ENCODE measurements at regions not wholly inside any gene's neighbourhood (a gene's known extent, or its start where the extent isn't known, plus 50 kb on each side); places are given as distances from the start of the nearest gene placed in this dataset.

DNA sequence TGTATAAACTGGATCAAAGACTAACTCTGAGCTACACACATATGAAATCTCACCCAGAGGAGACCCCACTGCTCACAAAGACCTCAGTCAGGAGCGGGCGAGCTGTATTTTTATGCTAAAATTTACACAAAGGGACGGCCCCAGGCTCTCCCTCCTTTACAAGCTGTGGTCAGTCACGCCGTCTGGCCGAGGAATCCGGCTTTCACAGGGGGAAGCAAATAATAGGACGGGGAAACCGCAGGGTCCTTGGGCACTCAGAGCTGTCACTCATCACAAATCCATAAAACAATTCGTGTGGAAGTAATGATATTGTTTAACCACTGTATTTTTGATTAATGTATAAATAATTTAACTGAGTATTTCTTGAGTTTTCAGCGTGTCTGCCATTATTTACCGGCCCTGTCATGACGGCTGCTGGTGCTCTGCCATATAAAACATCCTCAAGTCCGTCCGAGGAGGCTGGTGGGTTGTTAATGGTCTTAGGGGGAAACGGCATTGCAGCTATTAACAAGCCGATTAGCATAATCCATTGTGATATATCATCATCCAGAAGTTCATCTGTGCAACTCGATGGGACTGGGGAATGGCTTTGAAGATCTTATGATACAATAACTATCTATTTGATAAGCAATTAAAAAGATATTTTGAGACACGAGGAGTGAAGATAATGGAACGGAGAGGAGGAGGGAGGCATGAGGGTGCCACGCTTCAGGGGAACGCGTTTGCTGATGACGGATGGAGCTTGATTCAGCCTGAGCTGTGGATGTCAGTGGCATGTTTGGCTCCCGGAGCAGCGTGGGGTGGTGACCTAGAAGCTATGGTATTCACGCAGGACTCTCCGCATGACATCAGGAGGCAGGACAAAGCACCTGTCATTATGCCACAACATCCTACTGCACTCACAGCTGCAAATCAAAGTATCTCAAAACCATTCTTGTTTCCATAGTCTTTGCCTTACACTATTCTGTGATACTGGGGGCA is 150.9 kb downstream of the SHOX start:
- no peak overlapping the region for H3K4me3 ChIP-seq (ENCODE audit: low read depth, low read length)
- in situ Hi-C loops (cut with HindIII; ENCODE audit: low sequenced_read_pairs) = no loop called here
- DNase-seq (ENCODE audit: low read depth, low spot score) = no peak
- TF ChIP-seq, protein P1, sequence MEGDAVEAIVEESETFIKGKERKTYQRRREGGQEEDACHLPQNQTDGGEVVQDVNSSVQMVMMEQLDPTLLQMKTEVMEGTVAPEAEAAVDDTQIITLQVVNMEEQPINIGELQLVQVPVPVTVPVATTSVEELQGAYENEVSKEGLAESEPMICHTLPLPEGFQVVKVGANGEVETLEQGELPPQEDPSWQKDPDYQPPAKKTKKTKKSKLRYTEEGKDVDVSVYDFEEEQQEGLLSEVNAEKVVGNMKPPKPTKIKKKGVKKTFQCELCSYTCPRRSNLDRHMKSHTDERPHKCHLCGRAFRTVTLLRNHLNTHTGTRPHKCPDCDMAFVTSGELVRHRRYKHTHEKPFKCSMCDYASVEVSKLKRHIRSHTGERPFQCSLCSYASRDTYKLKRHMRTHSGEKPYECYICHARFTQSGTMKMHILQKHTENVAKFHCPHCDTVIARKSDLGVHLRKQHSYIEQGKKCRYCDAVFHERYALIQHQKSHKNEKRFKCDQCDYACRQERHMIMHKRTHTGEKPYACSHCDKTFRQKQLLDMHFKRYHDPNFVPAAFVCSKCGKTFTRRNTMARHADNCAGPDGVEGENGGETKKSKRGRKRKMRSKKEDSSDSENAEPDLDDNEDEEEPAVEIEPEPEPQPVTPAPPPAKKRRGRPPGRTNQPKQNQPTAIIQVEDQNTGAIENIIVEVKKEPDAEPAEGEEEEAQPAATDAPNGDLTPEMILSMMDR (IDR thresholded peaks at IDR 0.05; ENCODE audit: low read depth, low read length) = no peak

DNA sequence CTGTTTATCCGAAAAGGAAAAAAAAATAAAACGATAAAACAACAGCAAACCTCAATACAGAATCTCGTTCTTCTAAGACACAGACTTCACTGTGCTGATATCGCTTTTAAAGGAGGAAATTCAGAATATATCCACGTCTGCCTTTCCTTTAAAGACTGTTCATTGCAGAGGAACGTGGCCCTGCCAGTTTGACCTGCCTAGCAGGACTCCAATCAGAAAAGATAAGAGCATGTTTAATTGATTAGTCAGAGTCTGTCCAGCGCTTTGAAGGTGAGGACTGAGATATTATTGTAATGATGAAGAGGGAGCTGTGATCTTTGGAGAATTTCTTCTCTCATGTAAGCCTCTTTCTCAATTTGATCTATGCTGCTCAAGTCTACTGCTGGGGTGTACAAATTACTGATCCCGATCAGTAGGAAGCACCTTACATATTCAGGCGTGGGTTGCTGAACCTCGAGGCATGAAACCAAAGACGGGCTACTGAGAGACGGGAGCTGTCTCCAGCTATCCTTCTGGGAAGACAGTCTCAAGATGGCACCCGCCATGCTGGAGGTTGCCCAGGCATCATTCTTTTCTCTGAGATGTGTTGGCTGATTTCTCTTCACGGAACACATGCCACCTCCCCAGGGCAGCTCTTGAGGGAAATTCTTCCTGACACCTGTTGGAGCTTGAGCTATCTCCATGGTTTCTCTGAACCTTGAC is 146.1 kb downstream of the SHOX start:
- DNase-seq (ENCODE audit: low read depth, low spot score) = no peak
- TF ChIP-seq, protein P1 (IDR thresholded peaks at IDR 0.05; ENCODE audit: low read depth, low read length) = no peak
- in situ Hi-C loops (cut with HindIII; ENCODE audit: low sequenced_read_pairs) = no loop called here
- H3K4me3 ChIP-seq (ENCODE audit: low read depth, low read length) = no peak overlapping the region

DNA sequence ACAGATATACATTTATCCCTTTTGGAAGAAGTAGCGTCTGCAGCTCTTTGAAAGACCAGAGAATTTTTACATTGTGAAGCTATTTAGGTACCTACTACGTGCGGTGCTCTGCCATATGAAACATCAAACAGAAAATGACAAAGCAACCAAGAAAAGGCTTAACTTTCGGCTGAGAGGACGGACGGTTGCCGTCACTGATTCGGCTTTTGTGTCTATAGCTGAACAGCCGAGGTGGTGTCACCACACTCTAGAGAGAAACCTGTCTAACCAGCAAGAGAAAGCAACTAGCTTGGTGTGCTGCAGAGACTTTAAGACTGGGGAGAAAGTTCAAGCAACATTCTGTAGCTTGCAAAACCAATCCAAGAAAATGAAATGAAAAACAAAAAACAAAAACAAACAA is 145.5 kb downstream of the SHOX start:
- TF ChIP-seq, protein P1 (IDR thresholded peaks at IDR 0.05; ENCODE audit: low read depth, low read length) = no peak
- no peak overlapping the region for H3K4me3 ChIP-seq (ENCODE audit: low read depth, low read length)
- in situ Hi-C loops (cut with HindIII; ENCODE audit: low sequenced_read_pairs) = no loop called here
- DNase-seq (ENCODE audit: low read depth, low spot score) = no peak

DNA sequence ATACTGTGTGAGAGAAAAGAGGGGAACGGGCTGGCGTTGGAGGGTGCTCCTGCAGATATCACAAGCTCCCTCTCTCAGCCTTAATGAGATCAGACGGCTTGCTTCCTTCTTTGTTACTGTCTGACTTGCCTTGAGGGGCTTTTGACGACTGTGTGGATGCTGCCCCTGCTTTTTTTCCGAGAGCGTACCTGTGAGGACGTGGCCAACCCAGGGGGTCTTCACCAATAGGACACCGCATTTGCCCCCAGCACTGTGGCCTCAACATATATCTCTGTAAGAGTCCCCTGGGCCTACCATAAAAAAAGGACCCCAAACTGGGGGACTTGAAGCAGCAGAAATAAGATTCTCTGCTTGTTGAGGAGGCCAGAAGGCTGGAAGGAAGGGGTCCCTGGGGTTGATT is 143.9 kb downstream of the SHOX start:
- DNase-seq (ENCODE audit: low read depth, low spot score) = no peak
- TF ChIP-seq, protein P1 (IDR thresholded peaks at IDR 0.05; ENCODE audit: low read depth, low read length) = no peak
- in situ Hi-C loops (cut with HindIII; ENCODE audit: low sequenced_read_pairs) = no loop called here
- no peak overlapping the region for H3K4me3 ChIP-seq (ENCODE audit: low read depth, low read length)

DNA sequence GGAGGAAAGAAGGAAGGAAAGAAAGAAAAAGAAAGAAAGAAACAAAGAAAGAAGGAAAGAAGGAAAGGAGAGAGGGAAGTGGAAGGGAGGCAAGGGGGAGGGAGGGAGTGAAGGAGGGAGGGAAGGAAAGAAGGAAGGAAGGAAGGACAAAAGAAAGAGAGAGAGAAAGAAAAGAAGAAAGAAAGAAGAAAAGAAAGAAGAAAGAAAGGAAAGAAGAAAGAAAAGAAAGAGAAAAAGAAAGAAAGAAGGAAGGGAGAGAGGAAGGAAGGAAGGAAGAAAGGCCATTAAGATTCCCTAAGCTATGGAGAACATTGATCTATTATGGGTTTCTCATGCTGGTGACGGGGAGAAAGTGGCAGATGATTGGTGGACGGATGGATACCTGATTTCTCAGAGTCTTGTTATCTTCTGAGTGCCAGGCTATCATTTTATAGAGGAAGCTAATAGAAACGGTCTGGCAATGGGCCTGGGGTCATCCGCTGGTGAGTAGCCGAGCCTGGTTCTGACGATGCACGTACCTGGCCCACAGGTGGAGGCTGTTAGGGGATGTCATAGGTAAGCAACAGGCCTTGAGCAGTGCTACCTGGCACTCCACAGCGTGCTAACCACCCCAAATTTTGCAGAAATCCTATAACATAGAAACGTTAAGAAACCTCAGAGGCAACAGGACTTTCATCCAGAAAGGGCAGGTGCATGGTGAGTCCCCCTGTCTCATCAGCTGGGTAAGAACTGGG is 142.9 kb downstream of the SHOX start:
- TF ChIP-seq, protein P1 (IDR thresholded peaks at IDR 0.05; ENCODE audit: low read depth, low read length) = no peak
- in situ Hi-C loops (cut with HindIII; ENCODE audit: low sequenced_read_pairs) = no loop called here
- no peak overlapping the region for H3K4me3 ChIP-seq (ENCODE audit: low read depth, low read length)
- no peak for DNase-seq (ENCODE audit: low read depth, low spot score)

GRCh38 chrX:771536-771935 is 140.9 kb downstream of the SHOX start:
- TF ChIP-seq, protein P1 (IDR thresholded peaks at IDR 0.05; ENCODE audit: low read depth, low read length) = no peak
- H3K4me3 ChIP-seq (ENCODE audit: low read depth, low read length) = no peak overlapping the region
- no peak for DNase-seq (ENCODE audit: low read depth, low spot score)
- in situ Hi-C loops (cut with HindIII; ENCODE audit: low sequenced_read_pairs) = no loop called here

Data from astrocyte of the spinal cord (primary cell).